Glutamatergic neuron (in vitro differentiated cells): ENCODE measurements at regions not wholly inside any gene's neighbourhood (a gene's known extent, or its start where the extent isn't known, plus 50 kb on each side); places are given as distances from the start of the nearest gene placed in this dataset.

ENCODE experiments used
- DNase-seq: peaks from one replicate; pipeline ENCODE4 v3.0.0; 2022
- H3K27ac Mint-ChIP-seq: one replicate; pipeline ENCODE4 v1.8.0; 2020; ENCODE audit warnings: mild to moderate bottlenecking, mixed read lengths, inconsistent platforms; ENCODE audit not compliant: unreplicated experiment
- H3K27me3 Mint-ChIP-seq: one replicate; pipeline ENCODE4 v1.8.0; 2020; ENCODE audit warnings: mild to moderate bottlenecking, moderate library complexity, mixed read lengths, inconsistent platforms; ENCODE audit not compliant: unreplicated experiment
- H3K36me3 Mint-ChIP-seq: one replicate; pipeline ENCODE4 v1.8.0; 2020; ENCODE audit warnings: mild to moderate bottlenecking, mixed read lengths, inconsistent platforms; ENCODE audit not compliant: unreplicated experiment
- H3K4me1 Mint-ChIP-seq: one replicate; pipeline ENCODE4 v1.8.0; 2020; ENCODE audit warnings: mild to moderate bottlenecking, low read depth, mixed read lengths, inconsistent platforms; ENCODE audit not compliant: unreplicated experiment
- H3K4me3 Mint-ChIP-seq: one replicate; pipeline ENCODE4 v1.8.0; 2020; ENCODE audit warnings: mild to moderate bottlenecking, mixed read lengths, inconsistent platforms; ENCODE audit not compliant: unreplicated experiment
- H3K9me3 Mint-ChIP-seq: one replicate; pipeline ENCODE4 v1.8.0; 2020; ENCODE audit warnings: mild to moderate bottlenecking, moderate library complexity, mixed read lengths, inconsistent platforms; ENCODE audit not compliant: unreplicated experiment
- TF ChIP-seq, protein P1 (sequence below): fragments of 200-600 bp; sonication (generic); IDR thresholded peaks from one replicate; pipeline ENCODE4 v1.5.0; 2021; ENCODE audit not compliant: partially characterized antibody, unreplicated experiment

DNA sequence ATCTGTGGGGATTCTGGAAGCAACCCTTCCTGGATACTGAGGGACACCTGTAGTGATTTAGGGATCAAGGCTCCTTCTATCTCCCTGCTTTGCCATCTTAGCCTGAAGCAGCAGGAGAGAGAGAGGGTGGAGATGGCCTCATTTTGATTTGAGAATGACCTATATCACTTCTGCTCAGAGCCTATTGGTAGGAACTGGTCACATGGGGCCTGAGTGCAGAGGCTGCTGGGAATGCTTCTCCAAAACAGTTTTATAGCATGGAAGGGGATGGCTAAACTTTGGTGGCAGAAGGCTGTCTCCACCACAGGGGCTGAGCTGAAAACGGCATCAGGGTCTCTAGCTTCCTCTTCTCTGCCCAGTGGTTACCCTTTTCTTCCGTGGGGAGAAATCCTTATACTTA lies 105.8 kb downstream of the TBX19 start:
- Mint-ChIP-seq H3K36me3 (no peaks in the 10 kb centered on the region), H3K27me3 (peaks cover 2% of the 10 kb centered on the region), H3K4me3 (no peak overlapping the region), H3K9me3 (no peaks in the 10 kb centered on the region), H3K27ac (no peak overlapping the region), H3K4me1 (no peaks in the 10 kb centered on the region)
- no peak for DNase-seq
- TF ChIP-seq, protein P1, sequence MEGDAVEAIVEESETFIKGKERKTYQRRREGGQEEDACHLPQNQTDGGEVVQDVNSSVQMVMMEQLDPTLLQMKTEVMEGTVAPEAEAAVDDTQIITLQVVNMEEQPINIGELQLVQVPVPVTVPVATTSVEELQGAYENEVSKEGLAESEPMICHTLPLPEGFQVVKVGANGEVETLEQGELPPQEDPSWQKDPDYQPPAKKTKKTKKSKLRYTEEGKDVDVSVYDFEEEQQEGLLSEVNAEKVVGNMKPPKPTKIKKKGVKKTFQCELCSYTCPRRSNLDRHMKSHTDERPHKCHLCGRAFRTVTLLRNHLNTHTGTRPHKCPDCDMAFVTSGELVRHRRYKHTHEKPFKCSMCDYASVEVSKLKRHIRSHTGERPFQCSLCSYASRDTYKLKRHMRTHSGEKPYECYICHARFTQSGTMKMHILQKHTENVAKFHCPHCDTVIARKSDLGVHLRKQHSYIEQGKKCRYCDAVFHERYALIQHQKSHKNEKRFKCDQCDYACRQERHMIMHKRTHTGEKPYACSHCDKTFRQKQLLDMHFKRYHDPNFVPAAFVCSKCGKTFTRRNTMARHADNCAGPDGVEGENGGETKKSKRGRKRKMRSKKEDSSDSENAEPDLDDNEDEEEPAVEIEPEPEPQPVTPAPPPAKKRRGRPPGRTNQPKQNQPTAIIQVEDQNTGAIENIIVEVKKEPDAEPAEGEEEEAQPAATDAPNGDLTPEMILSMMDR: no peak

DNA sequence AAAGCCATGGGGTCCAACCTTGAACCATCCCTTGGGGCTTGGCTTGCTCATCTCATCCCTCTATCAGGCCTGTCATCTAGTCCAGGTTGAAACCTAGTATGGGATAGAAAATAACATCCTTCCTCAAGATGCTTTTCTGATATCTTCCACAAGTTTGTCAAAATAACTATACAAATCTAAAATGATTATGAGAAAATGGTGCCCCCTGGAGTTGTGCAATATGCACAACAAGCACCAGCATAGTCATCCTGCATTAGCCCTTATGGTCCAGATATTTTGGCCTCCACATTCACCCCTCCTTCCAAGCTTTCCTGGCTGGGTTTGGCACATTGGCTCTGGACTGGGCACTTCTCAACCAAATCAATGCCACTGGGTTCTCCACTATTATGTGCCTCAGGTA lies 101.2 kb downstream of the TBX19 start:
- no peaks in the 10 kb centered on the region for H3K36me3 Mint-ChIP-seq
- no peaks in the 10 kb centered on the region for H3K9me3 Mint-ChIP-seq
- peaks cover 5% of the 10 kb centered on the region for H3K27me3 Mint-ChIP-seq
- H3K4me1 Mint-ChIP-seq: no peaks in the 10 kb centered on the region
- TF ChIP-seq, protein P1: no peak
- H3K4me3 Mint-ChIP-seq: no peak overlapping the region
- H3K27ac Mint-ChIP-seq: no peak overlapping the region
- no peak for DNase-seq

DNA sequence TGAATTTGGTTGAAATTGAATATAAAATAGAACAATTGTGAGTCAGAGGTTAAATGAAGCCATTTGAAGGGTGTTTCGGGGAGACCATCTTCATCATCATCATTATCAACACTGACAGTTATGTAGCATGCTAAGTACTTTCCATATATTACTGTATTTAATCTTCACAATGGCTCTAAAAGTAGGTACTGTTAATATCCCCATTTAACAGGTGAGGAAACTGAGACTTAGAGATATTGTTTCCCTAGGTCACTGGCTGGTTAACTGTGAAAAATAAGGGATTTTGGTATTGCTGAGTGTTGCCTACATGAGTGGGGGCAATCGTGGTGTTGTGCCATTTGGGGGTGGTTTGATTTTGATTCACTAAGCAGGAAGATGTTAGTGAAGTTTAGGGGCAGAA lies 100.3 kb downstream of the TBX19 start:
- DNase-seq: no peak

DNA sequence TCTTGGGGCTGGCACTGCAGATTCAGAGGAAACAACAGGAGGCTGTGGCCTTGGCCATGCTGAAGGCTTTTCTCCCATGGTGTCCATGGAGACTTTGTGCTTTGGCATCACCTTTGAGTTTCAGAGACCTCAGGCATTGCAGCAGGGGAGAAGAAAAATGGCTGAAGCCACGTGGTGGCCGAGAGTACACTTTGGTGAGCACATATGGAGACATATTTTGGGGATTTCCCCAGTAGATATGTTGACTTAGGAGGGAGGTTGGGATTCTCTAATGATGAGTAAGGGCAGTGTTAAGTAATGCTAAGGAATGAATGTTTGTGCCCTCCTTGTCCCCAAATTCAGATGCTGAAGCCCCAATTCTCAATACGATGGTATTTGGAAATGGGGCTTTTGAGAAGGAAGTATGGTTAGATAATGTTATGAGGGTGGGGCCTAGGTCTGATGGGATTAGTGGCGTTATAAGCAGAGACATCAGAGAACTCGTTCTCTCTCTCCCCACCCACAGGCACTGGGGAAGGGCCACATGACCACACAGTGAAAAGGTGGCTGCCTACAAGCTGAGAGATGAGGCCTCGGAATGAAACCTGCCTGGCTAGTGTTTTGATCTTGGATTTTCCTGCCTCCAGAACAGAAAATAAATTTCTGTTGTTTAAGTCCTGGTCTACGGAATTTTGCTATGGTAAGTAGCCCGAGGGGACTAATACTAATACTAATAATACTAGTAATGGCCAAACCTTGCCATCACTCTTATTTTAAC lies 98.6 kb downstream of the TBX19 start:
- no peak for DNase-seq
- H3K27ac Mint-ChIP-seq: no peak overlapping the region
- H3K36me3 Mint-ChIP-seq: no peaks in the 10 kb centered on the region
- no peaks in the 10 kb centered on the region for H3K4me1 Mint-ChIP-seq
- TF ChIP-seq, protein P1: no peak
- peaks cover 2% of the 10 kb centered on the region for H3K27me3 Mint-ChIP-seq
- no peak overlapping the region for H3K4me3 Mint-ChIP-seq
- no peaks in the 10 kb centered on the region for H3K9me3 Mint-ChIP-seq

More for the DNA sequence above, 100.3 kb downstream of the TBX19 start:
- no peaks in the 10 kb centered on the region for H3K4me1 Mint-ChIP-seq
- TF ChIP-seq, protein P1: no peak
- H3K27me3 Mint-ChIP-seq: peaks cover 5% of the 10 kb centered on the region
- no peak overlapping the region for H3K4me3 Mint-ChIP-seq
- no peak overlapping the region for H3K27ac Mint-ChIP-seq
- H3K9me3 Mint-ChIP-seq: no peaks in the 10 kb centered on the region
- H3K36me3 Mint-ChIP-seq: no peaks in the 10 kb centered on the region

DNA sequence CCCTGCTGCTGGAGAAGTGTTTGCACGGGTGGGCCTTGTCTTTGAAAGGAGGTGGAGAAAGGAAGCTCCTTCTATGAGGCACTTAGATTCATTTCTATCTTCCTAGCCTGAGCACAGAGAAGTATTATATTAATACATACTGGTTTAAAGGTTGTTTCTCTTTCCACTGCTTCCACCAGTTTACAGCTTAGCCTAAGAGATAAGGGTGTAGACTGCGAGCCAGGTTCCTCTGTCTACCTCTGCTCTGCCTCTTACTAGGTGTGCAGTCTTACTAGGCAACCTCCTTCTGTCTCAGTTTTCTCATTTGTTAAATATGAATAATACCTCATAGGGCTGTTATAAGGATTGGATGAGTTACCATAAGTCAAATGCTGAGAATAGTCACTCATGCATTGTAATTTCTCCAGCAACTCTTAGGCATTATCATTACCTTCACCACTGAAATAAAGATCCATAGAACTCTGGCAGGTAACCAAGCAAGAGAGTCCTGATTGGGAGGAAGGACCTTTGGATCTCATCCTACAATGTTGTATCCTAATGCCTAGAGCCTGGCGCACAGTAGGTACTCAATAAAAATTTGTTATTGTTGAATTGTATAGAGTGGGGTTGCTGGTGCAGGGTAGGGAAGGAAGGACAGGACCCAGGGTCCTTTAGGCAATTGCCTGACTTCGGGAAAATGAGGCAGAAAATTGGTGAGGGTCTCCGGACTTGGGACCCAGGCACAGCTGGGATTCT lies 95.1 kb downstream of the TBX19 start:
- TF ChIP-seq, protein P1: no peak
- Mint-ChIP-seq H3K36me3 (no peaks in the 10 kb centered on the region), H3K9me3 (no peaks in the 10 kb centered on the region), H3K27ac (no peak overlapping the region), H3K27me3 (peaks cover 2% of the 10 kb centered on the region), H3K4me3 (no peak overlapping the region), H3K4me1 (no peaks in the 10 kb centered on the region)
- no peak for DNase-seq
